ENCODE measurements at regions not wholly inside any gene's neighbourhood (a gene's known extent, or its start where the extent isn't known, plus 50 kb on each side); places are given as distances from the start of the nearest gene placed in this dataset.

DNA sequence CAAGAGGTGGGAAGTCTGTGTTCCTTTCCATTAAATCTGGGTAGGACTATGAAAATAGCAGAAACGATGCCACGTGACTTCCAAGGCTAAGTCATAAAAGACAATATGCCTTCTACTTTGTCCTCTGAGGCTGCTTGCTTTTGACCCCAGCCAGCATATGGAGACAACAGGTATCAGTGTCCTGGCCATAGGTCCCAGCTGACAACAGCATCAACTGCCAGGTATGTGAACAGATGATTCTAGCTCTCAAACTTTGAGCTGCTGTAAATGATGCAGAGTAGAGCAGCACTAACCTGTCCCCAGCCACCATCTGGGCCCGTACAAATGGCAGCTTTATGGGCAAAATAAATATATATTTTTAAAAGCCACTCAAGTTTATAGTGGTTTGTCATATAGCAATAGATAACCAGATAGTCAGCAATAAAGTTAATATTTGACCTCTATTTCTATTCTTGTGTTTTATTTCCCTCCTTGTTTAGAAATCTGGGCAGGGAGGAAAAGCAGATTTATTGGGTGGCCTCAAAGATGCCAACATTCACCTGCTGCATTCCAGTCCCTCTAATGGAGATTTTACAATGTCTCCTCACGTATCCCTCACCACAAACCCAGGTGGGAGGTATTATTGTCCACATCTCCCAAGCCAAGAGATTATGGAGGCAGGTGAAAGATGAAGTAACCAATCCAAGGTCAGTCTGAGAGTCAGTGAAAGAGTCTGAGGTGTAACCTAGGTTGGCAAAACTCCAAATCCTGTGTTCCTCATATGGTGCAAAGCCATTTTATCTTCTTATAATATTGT is 209.6 kb upstream of the LARGE1 start:
- Histone ChIP-seq H3K4me3 (replicated peaks in 1 of 3; ENCODE audit: insufficient read depth in 1 of 3, low read depth in 1 of 3, low read length in 3 of 3) (no peak overlapping the region), H3K9ac (replicated peaks; ENCODE audit: extremely low read depth, insufficient read depth, low read length) (no peak overlapping the region), H3K9me1 (replicated peaks; ENCODE audit: control insufficient read depth, extremely low read depth, insufficient read depth, low read length) (no peaks in the 10 kb centered on the region), H4K20me1 (replicated peaks; ENCODE audit: control insufficient read depth, extremely low read depth, insufficient read depth, low read length) (no peaks in the 10 kb centered on the region), H3K27ac (ENCODE audit: insufficient read depth, low read depth, low read length) (no peak overlapping the region), H3K9me3 (replicated peaks; ENCODE audit: control insufficient read depth, insufficient read depth, low read length) (peaks cover 13% of the 10 kb centered on the region), H3K27me3 (ENCODE audit: control insufficient read depth in 2 of 2, insufficient read depth in 2 of 2, low read length in 2 of 2) (no peaks in the 10 kb centered on the region), H3K4me1 (ENCODE audit: control insufficient read depth, extremely low read depth, insufficient read depth, low read length) (no peaks in the 10 kb centered on the region), H3K79me2 (ENCODE audit: control insufficient read depth, insufficient read depth, low read length) (no peaks in the 10 kb centered on the region), H3K36me3 (ENCODE audit: control insufficient read depth in 2 of 2, extremely low read depth in 1 of 2, insufficient read depth in 2 of 2, low read length in 2 of 2) (no peaks in the 10 kb centered on the region), H3K4me2 (ENCODE audit: insufficient read depth, low read length) (no peak overlapping the region), H2AFZ (ENCODE audit: low read depth, low read length) (no peak overlapping the region)
- BruUV-seq (replicated peaks) = no TSS peak
- intact Hi-C loops (cut with micrococcal nuclease) = no loop called here
- ChIA-PET POLR2A (no interaction called here), CTCF (no interaction called here)
- no peak for TF ChIP-seq FOS (IDR thresholded peaks at IDR 0.05; ENCODE audit: borderline replicate concordance, insufficient read depth, low read length)
- no peak for TF ChIP-seq POLR2AphosphoS5 (IDR thresholded peaks at IDR 0.05; ENCODE audit: insufficient read depth, low read depth, low read length)
- FAIRE-seq = no peak
- dilution Hi-C loops (cut with MboI; ENCODE audit: extremely low pct_ligation_motif_present, low sequenced_read_pairs) = no loop called here
- no peak for DNase-seq (ENCODE audit: low read depth, low spot score)

DNA sequence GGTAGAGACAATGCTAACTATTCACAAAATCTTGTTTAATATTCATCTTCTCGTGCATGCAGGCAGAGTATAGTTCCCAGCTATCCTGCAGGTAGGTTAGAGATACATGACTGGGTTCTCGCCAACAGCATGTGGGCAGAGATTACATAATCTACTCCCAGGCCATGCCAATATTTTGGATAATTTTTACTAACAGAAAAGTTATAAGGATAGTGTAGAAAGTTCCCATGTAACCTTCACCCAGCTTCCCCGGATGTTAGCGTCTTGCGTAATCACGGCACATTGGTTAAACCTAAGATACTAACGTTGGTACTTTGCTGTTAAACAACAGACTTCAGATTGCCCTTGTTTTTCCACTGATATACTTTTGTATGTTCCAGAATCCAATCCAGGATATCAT is 215.5 kb upstream of the LARGE1 start:
- DNase-seq (ENCODE audit: low read depth, low spot score) (no peak), FAIRE-seq (no peak)
- H3K27me3 ChIP-seq (ENCODE audit: control insufficient read depth in 2 of 2, insufficient read depth in 2 of 2, low read length in 2 of 2) = no peaks in the 10 kb centered on the region
- TF ChIP-seq EZH2 (IDR thresholded peaks at IDR 0.05; ENCODE audit: borderline replicate concordance, low read depth, low read length, severe bottlenecking) = no peak
- CTCF ChIA-PET = no interaction called here
- H3K4me3 ChIP-seq (replicated peaks in 1 of 3; ENCODE audit: insufficient read depth in 1 of 3, low read depth in 1 of 3, low read length in 3 of 3) = no peak overlapping the region
- no peaks in the 10 kb centered on the region for H3K79me2 ChIP-seq (ENCODE audit: control insufficient read depth, insufficient read depth, low read length)
- no peaks in the 10 kb centered on the region for H3K36me3 ChIP-seq (ENCODE audit: control insufficient read depth in 2 of 2, extremely low read depth in 1 of 2, insufficient read depth in 2 of 2, low read length in 2 of 2)
- no peaks in the 10 kb centered on the region for H3K4me1 ChIP-seq (ENCODE audit: control insufficient read depth, extremely low read depth, insufficient read depth, low read length)
- H3K4me2 ChIP-seq (ENCODE audit: insufficient read depth, low read length) = no peak overlapping the region
- intact Hi-C loops (cut with micrococcal nuclease) = no loop called here
- H4K20me1 ChIP-seq (replicated peaks; ENCODE audit: control insufficient read depth, extremely low read depth, insufficient read depth, low read length) = no peaks in the 10 kb centered on the region
- POLR2A ChIA-PET = no interaction called here
- H2AFZ ChIP-seq (ENCODE audit: low read depth, low read length) = no peak overlapping the region
- dilution Hi-C loops (cut with MboI; ENCODE audit: extremely low pct_ligation_motif_present, low sequenced_read_pairs) = no loop called here
- no peaks in the 10 kb centered on the region for H3K9me1 ChIP-seq (replicated peaks; ENCODE audit: control insufficient read depth, extremely low read depth, insufficient read depth, low read length)
- H3K9me3 ChIP-seq (replicated peaks; ENCODE audit: control insufficient read depth, insufficient read depth, low read length) = peaks cover 7% of the 10 kb centered on the region
- H3K9ac ChIP-seq (replicated peaks; ENCODE audit: extremely low read depth, insufficient read depth, low read length) = no peak overlapping the region
- no peak overlapping the region for H3K27ac ChIP-seq (ENCODE audit: insufficient read depth, low read depth, low read length)
- no TSS peak for BruUV-seq (replicated peaks)

All from endothelial cell of umbilical vein (primary cell).